BJ (cell line): ENCODE measurements at regions not wholly inside any gene's neighbourhood (a gene's known extent, or its start where the extent isn't known, plus 50 kb on each side); places are given as distances from the start of the nearest gene placed in this dataset.

Source experiments
- CTCF ChIA-PET: fragments of 350-600 bp; formaldehyde crosslinking; extraction: SDS; loops from one replicate; lab custom pipeline; 2021; ENCODE audit warnings: antibody characterized with exemption, inconsistent platforms; lab: Yijun Ruan, JAX
- POLR2A ChIA-PET: fragments of 300-600 bp; sonication (Branson Sonifier 250); formaldehyde crosslinking; extraction: SDS; loops from one replicate; lab custom pipeline; 2021; ENCODE audit warnings: antibody characterized with exemption; lab: Charles Lee
- DNase-seq: peaks from one replicate; pipeline ENCODE4 v3.0.0-alpha.2; 2011; ENCODE audit warnings: low read depth
- H3K27me3 ChIP-seq: 2 replicates; pipeline ENCODE4 v1.6.0; 2011; ENCODE audit warnings: low read length; ENCODE audit not compliant: control insufficient read depth, insufficient read depth
- H3K36me3 ChIP-seq: 2 replicates; pipeline ENCODE4 v1.5.1; 2011; ENCODE audit warnings: low read length; ENCODE audit not compliant: control insufficient read depth, insufficient read depth
- H3K4me3 ChIP-seq: 2 replicates; pipeline ENCODE4 v1.5.1; 2011; ENCODE audit warnings: low read depth, mild to moderate bottlenecking, control low read depth, low read length
- CTCF ChIP-seq: IDR thresholded peaks from 2 replicates; pipeline ENCODE4 v1.5.1; 2011; ENCODE audit warnings: low read depth, mild to moderate bottlenecking, control low read depth, inconsistent platforms, low read length, moderate library complexity; ENCODE audit not compliant: insufficient read depth

GRCh38 chr2:166563894-166564293, 69.8 kb upstream of the SCN7A start:
- Histone ChIP-seq H3K27me3 (no peaks in the 10 kb centered on the region), H3K36me3 (no peaks in the 10 kb centered on the region), H3K4me3 (no peak overlapping the region)
- CTCF ChIA-PET: no interaction called here
- POLR2A ChIA-PET: no interaction called here
- no peak for DNase-seq
- TF ChIP-seq CTCF: no peak

GRCh38 chr2:166560022-166560421, 66.0 kb upstream of the SCN7A start:
- no peak for DNase-seq
- POLR2A ChIA-PET: no interaction called here

DNA sequence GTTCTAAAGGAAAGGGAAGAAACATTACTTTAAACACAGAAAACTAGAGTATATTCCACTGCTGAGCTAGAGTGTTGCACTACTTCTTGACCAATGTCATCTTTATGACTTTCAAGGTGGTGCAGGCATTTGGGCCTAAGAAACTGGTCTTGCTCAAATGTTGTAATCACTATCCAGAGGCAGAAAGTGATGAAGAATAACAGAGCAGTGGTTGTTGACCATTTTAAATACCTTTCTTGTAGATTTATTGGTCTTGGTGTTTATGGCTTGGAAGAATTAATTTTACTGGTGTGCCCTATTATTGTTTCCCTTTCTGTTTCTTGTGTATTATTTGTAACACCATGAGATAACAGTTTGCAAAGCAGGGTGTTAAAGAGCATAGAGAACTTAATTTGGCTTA, 56.9 kb upstream of the SCN7A start:
- H3K27me3 ChIP-seq: no peaks in the 10 kb centered on the region
- H3K4me3 ChIP-seq: no peak overlapping the region
- CTCF ChIA-PET: no interaction called here
- POLR2A ChIA-PET: no interaction called here
- no peak for DNase-seq
- no peaks in the 10 kb centered on the region for H3K36me3 ChIP-seq
- no peak for TF ChIP-seq CTCF

More at GRCh38 chr2:166560022-166560421, 66.0 kb upstream of the SCN7A start:
- Histone ChIP-seq H3K4me3 (no peak overlapping the region), H3K36me3 (no peaks in the 10 kb centered on the region), H3K27me3 (no peaks in the 10 kb centered on the region)
- no peak for TF ChIP-seq CTCF
- CTCF ChIA-PET: no interaction called here

- Histone ChIP-seq H3K27me3 (no peaks in the 10 kb centered on the region), H3K4me3 (no peak overlapping the region), H3K36me3 (no peaks in the 10 kb centered on the region)
- ChIA-PET CTCF (no interaction called here), POLR2A (no interaction called here)
- TF ChIP-seq CTCF: no peak
- DNase-seq: no peak
Measured at GRCh38 chr2:166545473-166545872, 51.4 kb upstream of the SCN7A start.
